ENCODE measurements at regions not wholly inside any gene's neighbourhood (a gene's known extent, or its start where the extent isn't known, plus 50 kb on each side); places are given as distances from the start of the nearest gene placed in this dataset.

- TF ChIP-seq POLR2A (IDR thresholded peaks at IDR 0.05) (no peak), CTCF (IDR thresholded peaks at IDR 0.05) (no peak)
These were observed 493.7 kb upstream of the NUPR2 start for GRCh38 chr7:56609852-56610355.

Measured in esophagus squamous epithelium (tissue), 4 donors.